ENCODE measurements at regions not wholly inside any gene's neighbourhood (a gene's known extent, or its start where the extent isn't known, plus 50 kb on each side); places are given as distances from the start of the nearest gene placed in this dataset.
"Not testable (repeated sequence)": the region's sequence is repeated elsewhere in the genome, so short reads cannot be mapped to it uniquely, and the experiment has no call there.

DNA sequence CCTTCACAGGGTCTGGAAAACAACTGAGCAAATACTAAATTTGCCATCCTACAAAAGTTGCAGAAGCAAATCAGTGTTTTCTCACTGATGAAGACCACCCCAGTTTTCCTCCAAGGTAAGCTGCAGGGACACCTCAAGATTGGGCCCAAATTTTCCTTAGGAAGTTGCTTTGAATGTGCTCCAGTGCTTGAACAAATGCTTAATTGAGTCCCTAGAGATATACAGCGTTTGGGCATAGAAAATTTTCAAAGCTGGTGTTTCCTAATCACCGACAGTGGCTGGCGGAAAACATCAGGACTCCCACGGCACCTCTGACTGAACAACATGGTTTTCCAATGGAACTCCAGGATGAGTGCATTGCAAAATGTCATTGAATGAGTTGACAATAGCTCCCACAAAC is 92.5 kb upstream of the HMGA2 start:
- no peak overlapping the region for H3K27ac ChIP-seq (ENCODE audit: low read depth, low read length)
- no peak overlapping the region for H3K9ac ChIP-seq (ENCODE audit: low read depth in 1 of 3, low read length in 3 of 3)
- no peaks in the 10 kb centered on the region for H3K36me3 ChIP-seq (ENCODE audit: control insufficient read depth in 3 of 3, insufficient read depth in 3 of 3, low read length in 3 of 3)
- peaks cover 0 to 3% (median 0%) of the 10 kb centered on the region in 3 donors for H3K4me1 ChIP-seq (ENCODE audit: control insufficient read depth in 3 of 3, insufficient read depth in 3 of 3, low read length in 3 of 3)
- H3K9me3 ChIP-seq (ENCODE audit: control insufficient read depth in 3 of 3, low read length in 3 of 3): no peaks in the 10 kb centered on the region
- H3K27me3 ChIP-seq (ENCODE audit: control insufficient read depth in 3 of 3, insufficient read depth in 3 of 3, low read length in 3 of 3): peaks cover 16 to 44% (median 33%) of the 10 kb centered on the region in 3 donors
- no peak overlapping the region for H3K4me3 ChIP-seq (ENCODE audit: low read length in 3 of 3)

GRCh38 chr12:65733643-65734042 is 90.6 kb upstream of the HMGA2 start:
- H3K9me3 ChIP-seq (ENCODE audit: control insufficient read depth in 3 of 3, low read length in 3 of 3); H3K4me3 ChIP-seq (ENCODE audit: low read length in 3 of 3); H3K27ac ChIP-seq (ENCODE audit: low read depth, low read length); H3K4me1 ChIP-seq (ENCODE audit: control insufficient read depth in 3 of 3, insufficient read depth in 3 of 3, low read length in 3 of 3); H3K9ac ChIP-seq (ENCODE audit: low read depth in 1 of 3, low read length in 3 of 3); H3K36me3 ChIP-seq (ENCODE audit: control insufficient read depth in 3 of 3, insufficient read depth in 3 of 3, low read length in 3 of 3): not testable (repeated sequence)
- peaks cover 13 to 33% (median 22%) of the 10 kb centered on the region in 3 donors for H3K27me3 ChIP-seq (ENCODE audit: control insufficient read depth in 3 of 3, insufficient read depth in 3 of 3, low read length in 3 of 3)

- no peaks in the 10 kb centered on the region for H3K36me3 ChIP-seq (ENCODE audit: control insufficient read depth in 3 of 3, insufficient read depth in 3 of 3, low read length in 3 of 3)
- H3K9me3 ChIP-seq (ENCODE audit: control insufficient read depth in 3 of 3, low read length in 3 of 3): no peaks in the 10 kb centered on the region
- H3K27ac ChIP-seq (ENCODE audit: low read depth, low read length): no peak overlapping the region
- H3K4me1 ChIP-seq (ENCODE audit: control insufficient read depth in 3 of 3, insufficient read depth in 3 of 3, low read length in 3 of 3): peaks cover 0 to 3% (median 0%) of the 10 kb centered on the region in 3 donors
- no peak overlapping the region for H3K9ac ChIP-seq (ENCODE audit: low read depth in 1 of 3, low read length in 3 of 3)
- H3K4me3 ChIP-seq (ENCODE audit: low read length in 3 of 3): no peak overlapping the region
- H3K27me3 ChIP-seq (ENCODE audit: control insufficient read depth in 3 of 3, insufficient read depth in 3 of 3, low read length in 3 of 3): peaks cover 7 to 27% (median 16%) of the 10 kb centered on the region in 3 donors
Observed at GRCh38 chr12:65734226-65734625, 90.1 kb upstream of the HMGA2 start.

DNA sequence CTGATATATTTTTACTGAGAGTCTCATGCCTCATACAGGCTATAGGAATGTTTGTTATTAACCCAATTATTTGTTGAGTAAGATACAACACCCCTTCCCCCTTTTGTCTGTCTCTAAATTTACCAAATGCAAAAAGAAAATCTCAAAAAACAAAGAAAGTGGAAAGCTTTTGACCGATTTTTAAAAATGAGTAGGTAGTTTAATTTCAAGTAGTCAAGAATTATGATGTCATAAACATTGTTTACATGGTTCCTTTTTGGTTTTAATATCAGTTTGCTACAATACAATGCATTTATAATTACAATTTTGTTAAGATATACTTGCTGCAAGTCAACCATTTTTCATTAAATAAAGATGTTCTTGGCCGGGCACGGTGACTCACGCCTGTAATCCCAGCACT is 84.7 kb upstream of the HMGA2 start:
- Histone ChIP-seq H3K4me3 (ENCODE audit: low read length in 3 of 3) (no peak overlapping the region), H3K36me3 (ENCODE audit: control insufficient read depth in 3 of 3, insufficient read depth in 3 of 3, low read length in 3 of 3) (no peaks in the 10 kb centered on the region), H3K9me3 (ENCODE audit: control insufficient read depth in 3 of 3, low read length in 3 of 3) (no peaks in the 10 kb centered on the region), H3K27me3 (ENCODE audit: control insufficient read depth in 3 of 3, insufficient read depth in 3 of 3, low read length in 3 of 3) (peaks cover 13 to 21% (median 21%) of the 10 kb centered on the region in 3 donors), H3K9ac (ENCODE audit: low read depth in 1 of 3, low read length in 3 of 3) (no peak overlapping the region), H3K27ac (ENCODE audit: low read depth, low read length) (no peak overlapping the region), H3K4me1 (ENCODE audit: control insufficient read depth in 3 of 3, insufficient read depth in 3 of 3, low read length in 3 of 3) (no peaks in the 10 kb centered on the region)

DNA sequence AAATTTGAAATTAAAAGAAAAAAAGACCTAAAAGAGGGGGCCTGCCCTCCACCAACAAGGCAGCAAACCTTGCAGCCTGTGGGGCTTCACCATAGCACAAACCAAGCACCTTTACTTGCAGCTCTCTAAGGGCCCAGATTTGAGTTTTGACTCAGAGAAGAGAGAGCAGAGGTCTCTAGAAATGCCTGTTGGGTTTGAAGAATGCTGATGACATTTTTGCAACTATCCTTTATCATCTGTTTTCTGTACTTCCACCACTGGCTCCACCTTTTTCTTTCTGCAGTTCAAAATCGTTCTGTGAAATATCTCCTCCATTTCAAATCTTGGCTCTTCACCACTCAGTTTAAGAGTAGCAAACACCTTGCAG is 83.8 kb upstream of the HMGA2 start:
- no peak overlapping the region for H3K4me3 ChIP-seq (ENCODE audit: low read length in 3 of 3)
- no peaks in the 10 kb centered on the region for H3K9me3 ChIP-seq (ENCODE audit: control insufficient read depth in 3 of 3, low read length in 3 of 3)
- H3K4me1 ChIP-seq (ENCODE audit: control insufficient read depth in 3 of 3, insufficient read depth in 3 of 3, low read length in 3 of 3): no peaks in the 10 kb centered on the region
- peaks cover 13 to 22% (median 21%) of the 10 kb centered on the region in 3 donors for H3K27me3 ChIP-seq (ENCODE audit: control insufficient read depth in 3 of 3, insufficient read depth in 3 of 3, low read length in 3 of 3)
- no peak overlapping the region for H3K27ac ChIP-seq (ENCODE audit: low read depth, low read length)
- H3K36me3 ChIP-seq (ENCODE audit: control insufficient read depth in 3 of 3, insufficient read depth in 3 of 3, low read length in 3 of 3): no peaks in the 10 kb centered on the region
- no peak overlapping the region for H3K9ac ChIP-seq (ENCODE audit: low read depth in 1 of 3, low read length in 3 of 3)

GRCh38 chr12:65740873-65741600 is 83.2 kb upstream of the HMGA2 start:
- H3K4me1 ChIP-seq (ENCODE audit: control insufficient read depth in 3 of 3, insufficient read depth in 3 of 3, low read length in 3 of 3): no peaks in the 10 kb centered on the region
- peak overlapping the region; percentile 41 to 51 (median 46) for H3K4me3 ChIP-seq (ENCODE audit: low read length in 3 of 3)
- peaks cover 13 to 24% (median 21%) of the 10 kb centered on the region in 3 donors for H3K27me3 ChIP-seq (ENCODE audit: control insufficient read depth in 3 of 3, insufficient read depth in 3 of 3, low read length in 3 of 3)
- no peak overlapping the region for H3K27ac ChIP-seq (ENCODE audit: low read depth, low read length)
- H3K9ac ChIP-seq (ENCODE audit: low read depth in 1 of 3, low read length in 3 of 3): no peak overlapping the region
- no peaks in the 10 kb centered on the region for H3K9me3 ChIP-seq (ENCODE audit: control insufficient read depth in 3 of 3, low read length in 3 of 3)
- no peaks in the 10 kb centered on the region for H3K36me3 ChIP-seq (ENCODE audit: control insufficient read depth in 3 of 3, insufficient read depth in 3 of 3, low read length in 3 of 3)

DNA sequence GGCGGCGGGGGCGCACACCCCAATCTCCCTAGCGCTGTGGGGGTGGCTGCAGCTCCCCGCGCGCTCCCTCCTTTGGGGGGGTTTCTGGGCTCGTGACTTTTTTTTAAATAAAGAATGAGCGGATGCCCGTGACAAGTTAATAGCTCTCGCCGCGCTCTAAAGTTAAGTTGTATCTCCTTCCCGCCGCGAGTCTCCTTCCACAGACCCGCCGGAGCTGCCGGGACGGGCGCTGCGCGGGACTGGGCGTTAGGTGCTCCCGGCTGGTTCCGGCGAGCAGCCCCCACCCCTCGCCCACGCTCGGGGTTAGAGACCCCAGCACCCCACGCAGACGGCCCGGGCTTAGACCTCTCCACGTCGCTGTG is 82.6 kb upstream of the HMGA2 start:
- no peak overlapping the region for H3K27ac ChIP-seq (ENCODE audit: low read depth, low read length)
- no peaks in the 10 kb centered on the region for H3K4me1 ChIP-seq (ENCODE audit: control insufficient read depth in 3 of 3, insufficient read depth in 3 of 3, low read length in 3 of 3)
- H3K9ac ChIP-seq (ENCODE audit: low read depth in 1 of 3, low read length in 3 of 3): peak overlapping the region in 1 of 3 donors; percentile 25
- no peaks in the 10 kb centered on the region for H3K9me3 ChIP-seq (ENCODE audit: control insufficient read depth in 3 of 3, low read length in 3 of 3)
- peaks cover 13 to 24% (median 21%) of the 10 kb centered on the region in 3 donors for H3K27me3 ChIP-seq (ENCODE audit: control insufficient read depth in 3 of 3, insufficient read depth in 3 of 3, low read length in 3 of 3)
- H3K4me3 ChIP-seq (ENCODE audit: low read length in 3 of 3): peak overlapping the region; percentile 51 to 65 (median 58)
- H3K36me3 ChIP-seq (ENCODE audit: control insufficient read depth in 3 of 3, insufficient read depth in 3 of 3, low read length in 3 of 3): no peaks in the 10 kb centered on the region

GRCh38 chr12:65742018-65743010 is 82.0 kb upstream of the HMGA2 start:
- Histone ChIP-seq H3K4me1 (ENCODE audit: control insufficient read depth in 3 of 3, insufficient read depth in 3 of 3, low read length in 3 of 3) (no peaks in the 10 kb centered on the region), H3K27ac (ENCODE audit: low read depth, low read length) (no peak overlapping the region), H3K27me3 (ENCODE audit: control insufficient read depth in 3 of 3, insufficient read depth in 3 of 3, low read length in 3 of 3) (peaks cover 13 to 24% (median 21%) of the 10 kb centered on the region in 3 donors), H3K36me3 (ENCODE audit: control insufficient read depth in 3 of 3, insufficient read depth in 3 of 3, low read length in 3 of 3) (no peaks in the 10 kb centered on the region), H3K9ac (ENCODE audit: low read depth in 1 of 3, low read length in 3 of 3) (peak overlapping the region in 1 of 3 donors; percentile 25), H3K9me3 (ENCODE audit: control insufficient read depth in 3 of 3, low read length in 3 of 3) (no peaks in the 10 kb centered on the region), H3K4me3 (ENCODE audit: low read length in 3 of 3) (peak overlapping the region; percentile 51 to 65 (median 58))

DNA sequence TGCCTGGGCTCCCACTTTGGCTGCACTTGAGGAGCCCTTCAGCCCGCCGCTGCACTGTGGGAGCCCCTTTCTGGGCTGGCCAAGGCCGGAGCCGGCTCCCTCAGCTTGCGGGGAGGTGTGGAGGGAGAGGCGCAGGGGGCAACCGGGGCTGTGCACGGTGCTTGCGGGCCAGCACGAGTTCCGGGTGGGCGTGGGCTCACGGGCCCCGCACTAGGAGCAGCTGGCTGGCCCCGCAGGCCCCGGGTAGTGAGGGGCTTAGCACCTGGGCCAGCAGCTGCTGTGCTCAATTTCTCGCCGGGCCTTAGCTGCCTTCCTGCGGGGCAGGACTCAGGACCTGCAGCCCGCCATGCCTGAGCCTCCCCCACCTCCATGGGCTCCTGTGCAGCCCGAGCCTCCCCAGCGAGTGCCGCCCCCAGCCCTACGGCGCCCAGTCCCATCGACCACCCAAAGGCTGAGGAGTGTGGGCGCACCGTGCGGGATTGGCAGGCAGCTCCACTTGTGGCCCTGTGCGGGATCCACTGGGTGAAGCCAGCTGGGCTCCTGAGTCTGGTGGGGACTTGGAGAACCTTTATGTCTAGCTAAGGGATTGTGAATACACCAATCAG is 79.9 kb upstream of the HMGA2 start:
- not testable (repeated sequence) for H3K4me1 ChIP-seq (ENCODE audit: control insufficient read depth in 3 of 3, insufficient read depth in 3 of 3, low read length in 3 of 3); H3K4me3 ChIP-seq (ENCODE audit: low read length in 3 of 3); H3K9me3 ChIP-seq (ENCODE audit: control insufficient read depth in 3 of 3, low read length in 3 of 3); H3K27ac ChIP-seq (ENCODE audit: low read depth, low read length); H3K36me3 ChIP-seq (ENCODE audit: control insufficient read depth in 3 of 3, insufficient read depth in 3 of 3, low read length in 3 of 3); H3K9ac ChIP-seq (ENCODE audit: low read depth in 1 of 3, low read length in 3 of 3)
- H3K27me3 ChIP-seq (ENCODE audit: control insufficient read depth in 3 of 3, insufficient read depth in 3 of 3, low read length in 3 of 3): peaks cover 13 to 25% (median 21%) of the 10 kb centered on the region in 3 donors
